ENCODE measurements at regions not wholly inside any gene's neighbourhood (a gene's known extent, or its start where the extent isn't known, plus 50 kb on each side); places are given as distances from the start of the nearest gene placed in this dataset.
"Not testable (repeated sequence)": the region's sequence is repeated elsewhere in the genome, so short reads cannot be mapped to it uniquely, and the experiment has no call there.

GRCh38 chr14:51351997-51352396 lies 112.0 kb downstream of the TMX1 start:
- no peak for DNase-seq

- no peak for DNase-seq
Observed at GRCh38 chr14:51353901-51354300, 113.9 kb downstream of the TMX1 start.

- DNase-seq: no peak
Observed at GRCh38 chr14:51354846-51355245, 114.8 kb downstream of the TMX1 start.

- no peak for DNase-seq
Observed at GRCh38 chr14:51356381-51356780, 116.3 kb downstream of the TMX1 start.

- no peak for DNase-seq
Observed at GRCh38 chr14:51357250-51357649, 117.2 kb downstream of the TMX1 start.

- DNase-seq: no peak
Observed at GRCh38 chr14:51360592-51360991, 120.5 kb downstream of the TMX1 start.

GRCh38 chr14:51365241-51365965 lies 125.4 kb downstream of the TMX1 start:
- DNase-seq: no peak

GRCh38 chr14:51366460-51366859 lies 126.4 kb downstream of the TMX1 start:
- not testable (repeated sequence) for DNase-seq

- peak in 1 of 2 experiments; percentile 6 for DNase-seq
Observed at GRCh38 chr14:51366866-51367599, 127.0 kb downstream of the TMX1 start.

GRCh38 chr14:51367600-51367931 lies 127.5 kb downstream of the TMX1 start:
- no peak for DNase-seq

- no peak for DNase-seq
Observed at GRCh38 chr14:51368721-51369163, 128.7 kb downstream of the TMX1 start.

GRCh38 chr14:51369814-51370213 lies 129.8 kb downstream of the TMX1 start:
- no peak for DNase-seq

GRCh38 chr14:51370758-51371386 lies 130.8 kb downstream of the TMX1 start:
- DNase-seq: no peak

GRCh38 chr14:51377186-51377585 lies 137.1 kb downstream of the TMX1 start:
- DNase-seq: not testable (repeated sequence)

GRCh38 chr14:51382506-51382905 lies 142.5 kb downstream of the TMX1 start:
- no peak for DNase-seq

- no peak for DNase-seq
Observed at GRCh38 chr14:51386411-51386810, 146.4 kb downstream of the TMX1 start.

- DNase-seq: no peak
Observed at GRCh38 chr14:51386983-51387735, 147.1 kb downstream of the TMX1 start.

- no peak for DNase-seq
Observed at GRCh38 chr14:51392416-51392815, 152.4 kb downstream of the TMX1 start.

GRCh38 chr14:51394384-51394783 lies 154.3 kb downstream of the TMX1 start:
- DNase-seq: no peak

- DNase-seq: no peak
Observed at GRCh38 chr14:51394804-51395203, 154.8 kb downstream of the TMX1 start.

GRCh38 chr14:51395361-51395849 lies 155.4 kb downstream of the TMX1 start:
- DNase-seq: no peak

- no peak for DNase-seq
Observed at GRCh38 chr14:51396222-51396815, 156.3 kb downstream of the TMX1 start.

- no peak for DNase-seq
Observed at GRCh38 chr14:51398898-51399297, 158.9 kb downstream of the TMX1 start.

All from NCI-H526 (cell line).